ENCODE measurements at regions not wholly inside any gene's neighbourhood (a gene's known extent, or its start where the extent isn't known, plus 50 kb on each side); places are given as distances from the start of the nearest gene placed in this dataset.

DNA sequence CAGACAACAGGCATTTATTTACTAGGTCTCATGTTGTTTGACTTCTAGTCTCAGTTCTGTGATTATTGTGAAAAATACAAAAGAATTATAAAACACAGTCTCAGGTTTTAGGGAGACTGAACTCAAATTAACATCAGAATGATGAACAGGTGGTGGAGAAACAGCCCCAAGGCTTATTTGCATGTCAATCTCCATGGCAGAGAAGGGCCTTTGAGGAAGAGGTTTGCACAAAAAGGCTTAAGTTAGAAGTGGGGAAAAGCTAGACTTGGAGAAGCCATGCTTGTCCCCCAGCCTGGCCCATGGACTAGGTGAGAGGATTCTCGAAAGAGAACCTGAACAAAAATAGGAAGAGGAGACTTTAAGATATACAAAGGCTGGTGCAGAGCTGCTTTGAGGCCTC is 183.3 kb downstream of the EDN1 start:
- TF ChIP-seq, protein P1, sequence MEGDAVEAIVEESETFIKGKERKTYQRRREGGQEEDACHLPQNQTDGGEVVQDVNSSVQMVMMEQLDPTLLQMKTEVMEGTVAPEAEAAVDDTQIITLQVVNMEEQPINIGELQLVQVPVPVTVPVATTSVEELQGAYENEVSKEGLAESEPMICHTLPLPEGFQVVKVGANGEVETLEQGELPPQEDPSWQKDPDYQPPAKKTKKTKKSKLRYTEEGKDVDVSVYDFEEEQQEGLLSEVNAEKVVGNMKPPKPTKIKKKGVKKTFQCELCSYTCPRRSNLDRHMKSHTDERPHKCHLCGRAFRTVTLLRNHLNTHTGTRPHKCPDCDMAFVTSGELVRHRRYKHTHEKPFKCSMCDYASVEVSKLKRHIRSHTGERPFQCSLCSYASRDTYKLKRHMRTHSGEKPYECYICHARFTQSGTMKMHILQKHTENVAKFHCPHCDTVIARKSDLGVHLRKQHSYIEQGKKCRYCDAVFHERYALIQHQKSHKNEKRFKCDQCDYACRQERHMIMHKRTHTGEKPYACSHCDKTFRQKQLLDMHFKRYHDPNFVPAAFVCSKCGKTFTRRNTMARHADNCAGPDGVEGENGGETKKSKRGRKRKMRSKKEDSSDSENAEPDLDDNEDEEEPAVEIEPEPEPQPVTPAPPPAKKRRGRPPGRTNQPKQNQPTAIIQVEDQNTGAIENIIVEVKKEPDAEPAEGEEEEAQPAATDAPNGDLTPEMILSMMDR (IDR thresholded peaks at IDR 0.05; ENCODE audit: low read length) = no peak
- TF ChIP-seq EZH2 (IDR thresholded peaks at IDR 0.05; ENCODE audit: borderline replicate concordance, low read length) = no peak
